OCI-LY3 (cell line): ENCODE measurements at regions not wholly inside any gene's neighbourhood (a gene's known extent, or its start where the extent isn't known, plus 50 kb on each side); places are given as distances from the start of the nearest gene placed in this dataset.

Experiments
- H2AFZ ChIP-seq: fragments of 200-600, 300-600 bp; shearing (Covaris generic); 2 replicates; pipeline ENCODE4 v1.6.0; 2014; ENCODE audit warnings: antibody characterized with exemption, low read depth, low read length
- H3K27ac ChIP-seq: fragments of 200-600, 300-600 bp; sonication (generic); 2 replicates; pipeline ENCODE4 v1.5.1; 2014; ENCODE audit warnings: mild to moderate bottlenecking, low read length, moderate library complexity, mixed read lengths
- H3K27me3 ChIP-seq: fragments of 200-600, 300-600 bp; sonication (generic); 2 replicates; pipeline ENCODE4 v1.6.1; 2014; ENCODE audit warnings: low read depth, low read length, mixed read lengths
- H3K36me3 ChIP-seq: fragments of 200-600, 300-600 bp; sonication (generic); replicated peaks from 2 replicates; pipeline ENCODE3; 2014; ENCODE audit warnings: low read depth, low read length, mixed read lengths
- H3K4me1 ChIP-seq: fragments of 300-600, 200-600 bp; sonication (generic); 2 replicates; pipeline ENCODE4 v1.6.1; 2014; ENCODE audit warnings: low read length, mixed read lengths
- H3K4me2 ChIP-seq: fragments of 200-600, 300-600 bp; sonication (generic); 2 replicates; pipeline ENCODE4 v1.6.1; 2014; ENCODE audit warnings: low read length, mixed read lengths
- H3K4me3 ChIP-seq: fragments of 300-600, 200-600 bp; sonication (generic); 2 replicates; pipeline ENCODE4 v1.5.1; 2014; ENCODE audit warnings: antibody characterized with exemption, mild to moderate bottlenecking, low read length, moderate library complexity
- H3K79me2 ChIP-seq: fragments of 300-600, 200-600 bp; shearing (Covaris generic); 2 replicates; pipeline ENCODE4 v1.6.1; 2014; ENCODE audit warnings: mild to moderate bottlenecking, low read length, mixed read lengths
- H3K9ac ChIP-seq: fragments of 300-600, 200-600 bp; shearing (Covaris generic); 2 replicates; pipeline ENCODE4 v1.6.0; 2014; ENCODE audit warnings: mild to moderate bottlenecking, low read length, moderate library complexity
- H3K9me3 ChIP-seq: fragments of 200-600, 300-600 bp; shearing (Covaris generic); 2 replicates; pipeline ENCODE4 v1.6.1; 2014; ENCODE audit warnings: low read length, mixed read lengths; ENCODE audit not compliant: insufficient read depth
- H4K20me1 ChIP-seq: fragments of 200-600, 300-600 bp; sonication (generic); 2 replicates; pipeline ENCODE4 v1.6.1; 2016; ENCODE audit warnings: low read length, mixed read lengths; ENCODE audit not compliant: insufficient read depth
- CTCF ChIP-seq: fragments of 200-600, 300-600 bp; sonication (generic); IDR thresholded peaks from 2 replicates; pipeline ENCODE4 v1.5.1; 2014; ENCODE audit warnings: antibody characterized with exemption, low read length, low read depth
- EZH2phosphoT487 ChIP-seq: fragments of 200-600 bp; shearing (Covaris generic); IDR thresholded peaks from 2 replicates; pipeline ENCODE4 v1.6.1; 2018; ENCODE audit warnings: antibody characterized with exemption, mixed run types, low read depth

- Histone ChIP-seq H2AFZ (no peak overlapping the region), H3K9me3 (no peaks in the 10 kb centered on the region), H3K27me3 (no peaks in the 10 kb centered on the region)
Observed at GRCh38 chr14:85106506-85106905, 423.4 kb upstream of the FLRT2 start.

GRCh38 chr14:85112762-85113161, 417.2 kb upstream of the FLRT2 start:
- Histone ChIP-seq H3K4me1 (no peaks in the 10 kb centered on the region), H3K9ac (no peak overlapping the region), H4K20me1 (no peaks in the 10 kb centered on the region), H3K27ac (no peak overlapping the region), H3K27me3 (no peaks in the 10 kb centered on the region), H3K4me3 (no peak overlapping the region), H3K4me2 (no peak overlapping the region), H2AFZ (no peak overlapping the region), H3K9me3 (no peaks in the 10 kb centered on the region), H3K36me3 (no peaks in the 10 kb centered on the region), H3K79me2 (no peaks in the 10 kb centered on the region)
- no peak for TF ChIP-seq EZH2phosphoT487
- no peak for TF ChIP-seq CTCF

More at GRCh38 chr14:85106506-85106905, 423.4 kb upstream of the FLRT2 start:
- Histone ChIP-seq H4K20me1 (no peaks in the 10 kb centered on the region), H3K36me3 (no peaks in the 10 kb centered on the region), H3K4me3 (no peak overlapping the region), H3K79me2 (no peaks in the 10 kb centered on the region), H3K9ac (no peak overlapping the region), H3K27ac (no peak overlapping the region), H3K4me2 (no peak overlapping the region), H3K4me1 (no peaks in the 10 kb centered on the region)
- TF ChIP-seq CTCF (no peak), EZH2phosphoT487 (no peak)

GRCh38 chr14:85115921-85116320, 414.0 kb upstream of the FLRT2 start:
- TF ChIP-seq CTCF, result no peak
- no peak for TF ChIP-seq EZH2phosphoT487
- no peak overlapping the region for H3K9ac ChIP-seq
- no peaks in the 10 kb centered on the region for H3K36me3 ChIP-seq

GRCh38 chr14:85118274-85118673, 411.7 kb upstream of the FLRT2 start:
- Histone ChIP-seq H3K4me3 (no peak overlapping the region), H3K9ac (no peak overlapping the region), H3K27me3 (no peaks in the 10 kb centered on the region), H3K4me2 (no peak overlapping the region), H3K79me2 (no peaks in the 10 kb centered on the region), H4K20me1 (no peaks in the 10 kb centered on the region), H2AFZ (no peak overlapping the region), H3K4me1 (no peaks in the 10 kb centered on the region), H3K9me3 (no peaks in the 10 kb centered on the region), H3K36me3 (no peaks in the 10 kb centered on the region), H3K27ac (no peak overlapping the region)
- no peak for TF ChIP-seq EZH2phosphoT487
- no peak for TF ChIP-seq CTCF

More at GRCh38 chr14:85115921-85116320, 414.0 kb upstream of the FLRT2 start:
- Histone ChIP-seq H3K4me1 (no peaks in the 10 kb centered on the region), H3K79me2 (no peaks in the 10 kb centered on the region), H4K20me1 (no peaks in the 10 kb centered on the region), H2AFZ (no peak overlapping the region), H3K4me2 (no peak overlapping the region), H3K9me3 (no peaks in the 10 kb centered on the region), H3K4me3 (no peak overlapping the region), H3K27ac (no peak overlapping the region), H3K27me3 (no peaks in the 10 kb centered on the region)
